ENCODE measurements at regions not wholly inside any gene's neighbourhood (a gene's known extent, or its start where the extent isn't known, plus 50 kb on each side); places are given as distances from the start of the nearest gene placed in this dataset.

DNA sequence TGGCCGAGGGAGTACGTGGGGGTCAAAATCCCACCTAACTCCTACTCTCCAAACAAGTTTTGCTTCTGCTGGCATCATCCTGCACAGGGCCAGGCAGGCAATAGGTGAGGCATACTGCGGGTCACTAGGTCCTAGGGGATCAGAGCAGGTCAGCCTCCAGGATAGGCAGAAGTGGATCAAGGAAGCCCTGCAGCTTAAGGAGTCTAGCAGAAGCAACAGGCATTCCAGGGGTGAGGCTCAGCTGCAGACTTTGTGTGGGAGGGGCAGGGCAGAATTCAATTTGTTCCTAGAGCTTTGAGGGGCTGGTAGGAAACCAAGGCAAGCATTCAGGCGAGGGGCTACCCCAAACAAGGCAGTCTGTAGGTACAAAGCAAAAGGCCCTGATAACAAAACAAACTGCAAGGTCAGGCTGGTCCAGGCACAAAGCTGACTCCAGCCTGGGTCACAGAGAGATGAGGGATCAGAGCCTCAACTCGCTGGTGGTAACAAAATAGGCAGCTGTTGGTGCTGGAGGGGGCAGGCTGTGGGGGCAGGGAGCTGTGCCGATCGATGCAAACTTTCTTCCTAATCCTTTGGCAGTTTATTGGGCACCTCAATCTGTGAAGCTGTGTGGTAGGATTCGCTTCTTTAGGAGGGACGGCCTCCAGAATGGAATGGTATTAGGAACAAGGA is 80.2 kb upstream of the CALM2 start:
- DNase-seq (ENCODE audit: low spot score) = no peak
- TF ChIP-seq, protein P1, sequence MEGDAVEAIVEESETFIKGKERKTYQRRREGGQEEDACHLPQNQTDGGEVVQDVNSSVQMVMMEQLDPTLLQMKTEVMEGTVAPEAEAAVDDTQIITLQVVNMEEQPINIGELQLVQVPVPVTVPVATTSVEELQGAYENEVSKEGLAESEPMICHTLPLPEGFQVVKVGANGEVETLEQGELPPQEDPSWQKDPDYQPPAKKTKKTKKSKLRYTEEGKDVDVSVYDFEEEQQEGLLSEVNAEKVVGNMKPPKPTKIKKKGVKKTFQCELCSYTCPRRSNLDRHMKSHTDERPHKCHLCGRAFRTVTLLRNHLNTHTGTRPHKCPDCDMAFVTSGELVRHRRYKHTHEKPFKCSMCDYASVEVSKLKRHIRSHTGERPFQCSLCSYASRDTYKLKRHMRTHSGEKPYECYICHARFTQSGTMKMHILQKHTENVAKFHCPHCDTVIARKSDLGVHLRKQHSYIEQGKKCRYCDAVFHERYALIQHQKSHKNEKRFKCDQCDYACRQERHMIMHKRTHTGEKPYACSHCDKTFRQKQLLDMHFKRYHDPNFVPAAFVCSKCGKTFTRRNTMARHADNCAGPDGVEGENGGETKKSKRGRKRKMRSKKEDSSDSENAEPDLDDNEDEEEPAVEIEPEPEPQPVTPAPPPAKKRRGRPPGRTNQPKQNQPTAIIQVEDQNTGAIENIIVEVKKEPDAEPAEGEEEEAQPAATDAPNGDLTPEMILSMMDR (IDR thresholded peaks at IDR 0.05) = no peak
- no peak overlapping the region for H3K4me3 ChIP-seq
- H3K27ac ChIP-seq = no peak overlapping the region

DNA sequence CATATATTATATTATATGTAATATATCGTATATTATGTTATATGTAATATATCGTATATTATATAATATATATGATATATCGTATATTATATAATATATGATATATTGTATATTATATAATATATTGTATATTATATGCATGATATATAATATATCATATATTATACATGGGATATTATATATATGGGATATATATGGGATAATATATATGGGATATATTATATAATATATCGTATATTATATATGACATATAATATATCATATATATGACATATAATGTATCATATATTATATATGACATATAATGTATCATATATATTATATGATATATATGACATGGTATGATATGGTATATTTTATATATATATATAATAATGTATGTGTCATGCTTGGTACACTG is 79.5 kb upstream of the CALM2 start:
- Histone ChIP-seq H3K4me3 (no peak overlapping the region), H3K27ac (no peak overlapping the region)
- DNase-seq (ENCODE audit: low spot score) = no peak
- TF ChIP-seq, protein P1 (IDR thresholded peaks at IDR 0.05) = no peak

DNA sequence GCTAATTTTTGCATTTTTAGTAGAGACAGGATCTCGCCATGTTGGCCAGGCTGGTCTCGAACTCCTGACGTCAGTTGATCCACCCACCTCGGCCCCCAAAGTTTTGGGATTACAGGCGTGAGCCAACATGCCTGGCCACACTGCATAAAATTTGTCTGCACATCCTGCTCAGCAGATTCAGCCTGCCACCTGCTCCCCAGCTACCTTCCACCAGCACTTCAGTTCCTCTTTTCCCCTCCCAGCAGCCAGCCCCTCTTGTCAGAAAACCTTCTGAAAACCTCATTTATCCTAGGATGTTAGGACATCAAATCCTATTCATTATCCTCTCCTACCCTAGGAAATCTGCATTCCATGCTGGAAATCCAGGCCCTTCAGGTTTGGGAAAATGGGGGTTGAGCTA is 78.2 kb upstream of the CALM2 start:
- DNase-seq (ENCODE audit: low spot score) = no peak
- Histone ChIP-seq H3K4me3 (no peak overlapping the region), H3K27ac (no peak overlapping the region)
- TF ChIP-seq, protein P1 (IDR thresholded peaks at IDR 0.05) = no peak

DNA sequence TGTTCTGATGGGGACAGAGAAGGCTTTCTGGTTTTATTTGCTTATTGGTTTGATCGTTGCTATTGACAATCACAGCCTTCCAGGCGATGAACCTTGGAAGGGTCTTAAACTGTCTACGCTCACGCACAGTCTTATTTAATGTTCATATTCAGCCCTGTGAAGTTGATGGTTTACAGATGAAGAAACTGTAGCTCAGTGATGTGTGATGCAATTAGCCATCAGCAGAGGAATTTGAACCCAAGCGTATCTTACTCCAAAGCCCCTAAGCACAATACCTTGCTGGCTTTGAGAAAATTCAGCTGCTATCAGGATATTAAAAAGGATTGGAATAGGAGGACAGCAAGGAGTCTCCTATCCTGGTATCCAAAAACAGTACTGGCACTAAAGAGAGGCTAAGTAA is 77.1 kb upstream of the CALM2 start:
- DNase-seq (ENCODE audit: low spot score) = no peak
- Histone ChIP-seq H3K4me3 (no peak overlapping the region), H3K27ac (no peak overlapping the region)
- TF ChIP-seq, protein P1 (IDR thresholded peaks at IDR 0.05) = no peak

DNA sequence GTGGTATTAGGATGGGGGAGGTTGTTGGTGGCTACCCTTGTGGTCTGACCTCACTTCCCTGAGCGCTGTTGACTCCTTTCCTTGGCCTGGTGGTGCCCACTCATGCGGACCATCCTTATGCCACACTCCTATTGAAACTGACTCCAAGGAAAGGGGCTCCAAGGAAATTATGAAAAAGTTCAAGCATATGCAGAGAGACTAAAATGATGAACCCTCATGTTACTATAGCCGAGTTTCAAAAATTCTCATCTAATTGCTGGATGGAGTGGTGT is 75.0 kb upstream of the CALM2 start:
- no peak for DNase-seq (ENCODE audit: low spot score)
- Histone ChIP-seq H3K4me3 (no peak overlapping the region), H3K27ac (no peak overlapping the region)
- TF ChIP-seq, protein P1 (IDR thresholded peaks at IDR 0.05) = no peak

DNA sequence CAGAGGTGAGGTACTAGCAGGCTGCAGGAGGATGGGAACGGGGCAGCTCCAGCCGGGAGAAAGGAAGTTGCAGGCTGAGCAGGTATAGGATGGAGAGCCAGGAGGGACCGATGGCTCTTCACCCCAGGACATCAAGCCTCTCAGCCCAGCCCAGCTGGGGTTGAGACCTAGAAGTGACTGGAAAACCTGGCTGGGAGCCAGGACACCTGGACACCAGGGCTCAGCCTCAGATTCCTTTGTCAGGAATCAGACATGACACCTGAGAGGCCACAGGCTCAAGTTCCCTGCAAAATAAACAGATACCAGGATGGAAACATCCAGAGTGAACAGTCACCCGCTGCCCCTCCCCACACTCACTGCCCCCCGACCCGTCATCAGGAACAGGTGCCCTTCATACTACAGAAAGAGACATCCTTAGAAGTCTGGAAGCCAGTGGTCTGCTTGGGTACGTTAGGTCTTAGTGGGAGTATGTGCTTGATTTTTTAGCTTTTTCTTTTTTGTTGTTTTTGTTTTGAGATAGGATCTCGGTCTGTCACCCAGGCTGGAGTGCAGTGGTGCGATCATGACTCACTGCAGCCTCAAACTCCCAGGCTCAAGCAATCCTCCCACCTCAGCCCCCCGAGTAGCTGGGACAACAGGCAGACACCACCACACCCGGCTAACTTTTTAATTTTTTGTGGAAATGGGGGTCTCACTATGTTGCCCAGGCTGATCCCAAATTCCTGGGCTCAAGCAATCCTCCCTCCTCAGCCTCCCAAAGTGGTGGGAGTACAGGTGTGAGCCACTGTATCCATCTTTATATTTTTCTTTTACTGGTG is 74.5 kb upstream of the CALM2 start:
- TF ChIP-seq, protein P1 (IDR thresholded peaks at IDR 0.05) = no peak
- no peak for DNase-seq (ENCODE audit: low spot score)

DNA sequence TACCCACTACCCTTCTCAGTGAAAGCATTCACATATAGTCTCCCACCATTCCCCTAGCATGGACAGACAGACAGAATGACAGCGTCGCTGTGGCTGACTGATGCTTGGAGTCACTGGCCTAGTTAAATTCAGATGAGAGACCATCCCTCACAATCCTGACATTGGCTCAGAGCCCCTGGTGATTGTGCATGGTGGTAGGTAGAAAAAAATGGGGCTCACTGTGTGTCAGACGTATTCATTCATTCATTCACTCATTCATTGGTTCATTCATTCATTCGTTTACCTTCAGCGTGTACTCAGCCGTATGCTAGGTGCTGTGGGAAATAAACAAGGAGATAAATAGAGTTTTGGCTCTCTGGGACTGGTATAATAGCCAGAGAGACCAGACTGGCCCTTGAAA is 73.6 kb upstream of the CALM2 start:
- Histone ChIP-seq H3K27ac (no peak overlapping the region), H3K4me3 (no peak overlapping the region)
- no peak for DNase-seq (ENCODE audit: low spot score)
- TF ChIP-seq, protein P1 (IDR thresholded peaks at IDR 0.05) = no peak

More for the DNA sequence above, 74.5 kb upstream of the CALM2 start:
- Histone ChIP-seq H3K27ac (no peak overlapping the region), H3K4me3 (no peak overlapping the region)
